ENCODE measurements at regions not wholly inside any gene's neighbourhood (a gene's known extent, or its start where the extent isn't known, plus 50 kb on each side); places are given as distances from the start of the nearest gene placed in this dataset.

- in situ Hi-C loops (cut with HindIII; ENCODE audit: low pct_ligation_motif_present, low pct_unique_long_range_greater_than_20kb, low sequenced_read_pairs) = no loop called here
- DNase-seq = no peak
Observed at GRCh38 chr5:40396317-40396716, 283.4 kb upstream of the PTGER4 start.

- in situ Hi-C loops (cut with HindIII; ENCODE audit: low pct_ligation_motif_present, low pct_unique_long_range_greater_than_20kb, low sequenced_read_pairs) = no loop called here
- DNase-seq = no peak
Observed at GRCh38 chr5:40395251-40395650, 284.5 kb upstream of the PTGER4 start.

- in situ Hi-C loops (cut with HindIII; ENCODE audit: low pct_ligation_motif_present, low pct_unique_long_range_greater_than_20kb, low sequenced_read_pairs) = no loop called here
- no peak for DNase-seq
Observed at GRCh38 chr5:40394698-40395097, 285.0 kb upstream of the PTGER4 start.

- no peak for DNase-seq
- in situ Hi-C loops (cut with HindIII; ENCODE audit: low pct_ligation_motif_present, low pct_unique_long_range_greater_than_20kb, low sequenced_read_pairs) = no loop called here
Observed at GRCh38 chr5:40391642-40392041, 288.1 kb upstream of the PTGER4 start.

GRCh38 chr5:40390281-40391149 lies 289.2 kb upstream of the PTGER4 start:
- no peak for DNase-seq
- in situ Hi-C loops (cut with HindIII; ENCODE audit: low pct_ligation_motif_present, low pct_unique_long_range_greater_than_20kb, low sequenced_read_pairs) = no loop called here

- DNase-seq = no peak
- in situ Hi-C loops (cut with HindIII; ENCODE audit: low pct_ligation_motif_present, low pct_unique_long_range_greater_than_20kb, low sequenced_read_pairs) = no loop called here
Observed at GRCh38 chr5:40389591-40389990, 290.1 kb upstream of the PTGER4 start.

- no peak for DNase-seq
Observed at GRCh38 chr5:40386289-40386688, 293.4 kb upstream of the PTGER4 start.

GRCh38 chr5:40385544-40385943 lies 294.2 kb upstream of the PTGER4 start:
- no peak for DNase-seq
- in situ Hi-C loops (cut with HindIII; ENCODE audit: low pct_ligation_motif_present, low pct_unique_long_range_greater_than_20kb, low sequenced_read_pairs) = no loop called here

More at GRCh38 chr5:40386289-40386688, 293.4 kb upstream of the PTGER4 start:
- in situ Hi-C loops (cut with HindIII; ENCODE audit: low pct_ligation_motif_present, low pct_unique_long_range_greater_than_20kb, low sequenced_read_pairs) = no loop called here

GRCh38 chr5:40384782-40385390 lies 294.8 kb upstream of the PTGER4 start:
- in situ Hi-C loops (cut with HindIII; ENCODE audit: low pct_ligation_motif_present, low pct_unique_long_range_greater_than_20kb, low sequenced_read_pairs) = no loop called here
- DNase-seq = no peak

GRCh38 chr5:40383749-40384651 lies 295.7 kb upstream of the PTGER4 start:
- in situ Hi-C loops (cut with HindIII; ENCODE audit: low pct_ligation_motif_present, low pct_unique_long_range_greater_than_20kb, low sequenced_read_pairs) = no loop called here
- DNase-seq = no peak

- in situ Hi-C loops (cut with HindIII; ENCODE audit: low pct_ligation_motif_present, low pct_unique_long_range_greater_than_20kb, low sequenced_read_pairs) = no loop called here
- no peak for DNase-seq
Observed at GRCh38 chr5:40381676-40382363, 297.9 kb upstream of the PTGER4 start.

GRCh38 chr5:40381016-40381415 lies 298.7 kb upstream of the PTGER4 start:
- no peak for DNase-seq
- in situ Hi-C loops (cut with HindIII; ENCODE audit: low pct_ligation_motif_present, low pct_unique_long_range_greater_than_20kb, low sequenced_read_pairs) = no loop called here

- no peak for DNase-seq
Observed at GRCh38 chr5:40378396-40379177, 301.1 kb upstream of the PTGER4 start.

GRCh38 chr5:40376566-40376965 lies 303.1 kb upstream of the PTGER4 start:
- in situ Hi-C loops (cut with HindIII; ENCODE audit: low pct_ligation_motif_present, low pct_unique_long_range_greater_than_20kb, low sequenced_read_pairs) = no loop called here
- no peak for DNase-seq

More at GRCh38 chr5:40378396-40379177, 301.1 kb upstream of the PTGER4 start:
- in situ Hi-C loops (cut with HindIII; ENCODE audit: low pct_ligation_motif_present, low pct_unique_long_range_greater_than_20kb, low sequenced_read_pairs) = no loop called here

GRCh38 chr5:40374853-40375252 lies 304.9 kb upstream of the PTGER4 start:
- in situ Hi-C loops (cut with HindIII; ENCODE audit: low pct_ligation_motif_present, low pct_unique_long_range_greater_than_20kb, low sequenced_read_pairs) = no loop called here
- DNase-seq = no peak

GRCh38 chr5:40368200-40368599 lies 311.5 kb upstream of the PTGER4 start:
- in situ Hi-C loops (cut with HindIII; ENCODE audit: low pct_ligation_motif_present, low pct_unique_long_range_greater_than_20kb, low sequenced_read_pairs) = no loop called here
- no peak for DNase-seq

- DNase-seq = no peak
- in situ Hi-C loops (cut with HindIII; ENCODE audit: low pct_ligation_motif_present, low pct_unique_long_range_greater_than_20kb, low sequenced_read_pairs) = no loop called here
Observed at GRCh38 chr5:40367255-40367654, 312.5 kb upstream of the PTGER4 start.
